ENCODE measurements at regions not wholly inside any gene's neighbourhood (a gene's known extent, or its start where the extent isn't known, plus 50 kb on each side); places are given as distances from the start of the nearest gene placed in this dataset.
"Not testable (repeated sequence)": the region's sequence is repeated elsewhere in the genome, so short reads cannot be mapped to it uniquely, and the experiment has no call there.

- no peak overlapping the region for H3K9ac ChIP-seq (ENCODE audit: insufficient read depth, low read depth, low read length)
- ChIA-PET POLR2A (no interaction called here), CTCF (ENCODE audit: low intra/inter-chr PET ratio, low total read pairs) (no interaction called here)
- no peaks in the 10 kb centered on the region for H3K4me1 ChIP-seq (ENCODE audit: insufficient read depth, low read length)
- DNase-seq (ENCODE audit: low spot score) (no peak), ATAC-seq (no peak), FAIRE-seq (no peak)
- H3K27me3 ChIP-seq (ENCODE audit: control insufficient read depth in 1 of 2, insufficient read depth in 2 of 2, low read length in 2 of 2), result no peaks in the 10 kb centered on the region
- H4K20me1 ChIP-seq (ENCODE audit: insufficient read depth, low read length), result no peaks in the 10 kb centered on the region
- no peak overlapping the region for H3K27ac ChIP-seq (ENCODE audit: extremely low read length, insufficient read depth, low read length)
- no peaks in the 10 kb centered on the region for H3K36me3 ChIP-seq (replicated peaks in 1 of 2; ENCODE audit: control insufficient read depth in 1 of 2, insufficient read depth in 2 of 2, low read length in 2 of 2)
- WGBS (ENCODE audit: low lambda C conversion rate), result 75% methylated on average over 3 of the region's 3 CpGs
- no peaks in the 10 kb centered on the region for H3K79me2 ChIP-seq (ENCODE audit: insufficient read depth, low read length)
- TF ChIP-seq IKZF1 (IDR thresholded peaks at IDR 0.05), result no peak
- TF ChIP-seq EEA1 (CRISPR knock-in tag; IDR thresholded peaks at IDR 0.05; ENCODE audit: borderline replicate concordance), result no peak
- BruUV-seq (replicated peaks), result no TSS peak
- intact Hi-C loops (cut with micrococcal nuclease; ENCODE audit: unreplicated experiment) (no loop called here), in situ Hi-C loops (cut with HindIII; ENCODE audit: extremely low pct_ligation_motif_present, low pct_unique_long_range_greater_than_20kb) (no loop called here)
- no peak overlapping the region for H2AFZ ChIP-seq (ENCODE audit: low read length)
- H3K4me2 ChIP-seq (ENCODE audit: low read depth, low read length), result no peak overlapping the region
- H3K4me3 ChIP-seq (replicated peaks in 1 of 3; ENCODE audit: insufficient read depth in 1 of 3, low read depth in 2 of 3, low read length in 3 of 3), result no peak overlapping the region
- no peaks in the 10 kb centered on the region for H3K9me3 ChIP-seq (ENCODE audit: low read length)
Observed at GRCh38 chr18:34531110-34531509, 179.0 kb upstream of the DTNA start.

GRCh38 chr18:34534642-34535041, 175.5 kb upstream of the DTNA start:
- H3K79me2 ChIP-seq (ENCODE audit: insufficient read depth, low read length); BruUV-seq (replicated peaks); H3K4me3 ChIP-seq (replicated peaks in 1 of 3; ENCODE audit: insufficient read depth in 1 of 3, low read depth in 2 of 3, low read length in 3 of 3); FAIRE-seq; H2AFZ ChIP-seq (ENCODE audit: low read length); H3K9me3 ChIP-seq (ENCODE audit: low read length); H3K9ac ChIP-seq (ENCODE audit: insufficient read depth, low read depth, low read length); H4K20me1 ChIP-seq (ENCODE audit: insufficient read depth, low read length); ATAC-seq; in situ Hi-C loops (cut with HindIII; ENCODE audit: extremely low pct_ligation_motif_present, low pct_unique_long_range_greater_than_20kb); intact Hi-C loops (cut with micrococcal nuclease; ENCODE audit: unreplicated experiment); H3K4me1 ChIP-seq (ENCODE audit: insufficient read depth, low read length); H3K27ac ChIP-seq (ENCODE audit: extremely low read length, insufficient read depth, low read length); H3K27me3 ChIP-seq (ENCODE audit: control insufficient read depth in 1 of 2, insufficient read depth in 2 of 2, low read length in 2 of 2); CTCF ChIA-PET (ENCODE audit: low intra/inter-chr PET ratio, low total read pairs); H3K4me2 ChIP-seq (ENCODE audit: low read depth, low read length); H3K36me3 ChIP-seq (replicated peaks in 1 of 2; ENCODE audit: control insufficient read depth in 1 of 2, insufficient read depth in 2 of 2, low read length in 2 of 2); POLR2A ChIA-PET; DNase-seq (ENCODE audit: low spot score): not testable (repeated sequence)
- WGBS (ENCODE audit: low lambda C conversion rate), result 90% methylated on average over 2 of the region's 2 CpGs

- no peak for ATAC-seq
- H4K20me1 ChIP-seq (ENCODE audit: insufficient read depth, low read length), result no peaks in the 10 kb centered on the region
- intact Hi-C loops (cut with micrococcal nuclease; ENCODE audit: unreplicated experiment) (no loop called here), in situ Hi-C loops (cut with HindIII; ENCODE audit: extremely low pct_ligation_motif_present, low pct_unique_long_range_greater_than_20kb) (no loop called here)
- CTCF ChIA-PET (ENCODE audit: low intra/inter-chr PET ratio, low total read pairs), result no interaction called here
- H3K79me2 ChIP-seq (ENCODE audit: insufficient read depth, low read length), result no peaks in the 10 kb centered on the region
- POLR2A ChIA-PET, result no interaction called here
- DNase-seq (ENCODE audit: low spot score), result no peak
- H3K36me3 ChIP-seq (replicated peaks in 1 of 2; ENCODE audit: control insufficient read depth in 1 of 2, insufficient read depth in 2 of 2, low read length in 2 of 2), result no peaks in the 10 kb centered on the region
- no peak overlapping the region for H3K4me2 ChIP-seq (ENCODE audit: low read depth, low read length)
- no peak overlapping the region for H2AFZ ChIP-seq (ENCODE audit: low read length)
- 90% methylated on average over 2 of the region's 2 CpGs for WGBS (ENCODE audit: low lambda C conversion rate)
- no peaks in the 10 kb centered on the region for H3K27me3 ChIP-seq (ENCODE audit: control insufficient read depth in 1 of 2, insufficient read depth in 2 of 2, low read length in 2 of 2)
- no peaks in the 10 kb centered on the region for H3K9me3 ChIP-seq (ENCODE audit: low read length)
- no peak for FAIRE-seq
- H3K4me3 ChIP-seq (replicated peaks in 1 of 3; ENCODE audit: insufficient read depth in 1 of 3, low read depth in 2 of 3, low read length in 3 of 3), result no peak overlapping the region
- H3K27ac ChIP-seq (ENCODE audit: extremely low read length, insufficient read depth, low read length), result no peak overlapping the region
- BruUV-seq (replicated peaks), result no TSS peak
- H3K9ac ChIP-seq (ENCODE audit: insufficient read depth, low read depth, low read length), result no peak overlapping the region
- no peaks in the 10 kb centered on the region for H3K4me1 ChIP-seq (ENCODE audit: insufficient read depth, low read length)
- TF ChIP-seq RAD51 (IDR thresholded peaks at IDR 0.05; ENCODE audit: borderline replicate concordance) (no peak), CSRNP1 (CRISPR knock-in tag; IDR thresholded peaks at IDR 0.05) (no peak), ZNF7 (CRISPR knock-in tag; IDR thresholded peaks at IDR 0.05) (no peak), IKZF5 (CRISPR knock-in tag; IDR thresholded peaks at IDR 0.05) (no peak), CEBPZ (IDR thresholded peaks at IDR 0.05; ENCODE audit: low read length) (no peak)
Observed at GRCh38 chr18:34540897-34541296, 169.2 kb upstream of the DTNA start.
